Neural progenitor cell (in vitro differentiated cells): ENCODE measurements at regions not wholly inside any gene's neighbourhood (a gene's known extent, or its start where the extent isn't known, plus 50 kb on each side); places are given as distances from the start of the nearest gene placed in this dataset.

ENCODE experiments used
- DNase-seq: peaks from one replicate; pipeline ENCODE4 v3.0.0-alpha.2; 2016; ENCODE audit warnings: low spot score
- H2AFZ ChIP-seq: fragments of 200-600 bp; sonication (generic); replicated peaks from 2 replicates; pipeline ENCODE4 v1.6.1; 2016; ENCODE audit warnings: antibody characterized with exemption
- H3F3A ChIP-seq: fragments of 200-600 bp; sonication (generic); 2 replicates; pipeline ENCODE4 v1.6.1; 2016; ENCODE audit warnings: antibody characterized with exemption, low read depth
- H3K27ac ChIP-seq: fragments of 200-600 bp; sonication (generic); 2 replicates; pipeline ENCODE4 v1.5.1; 2016; ENCODE audit warnings: mild to moderate bottlenecking
- H3K27me3 ChIP-seq: fragments of 200-600 bp; sonication (generic); 2 replicates; pipeline ENCODE4 v1.6.1; 2016; ENCODE audit warnings: mild to moderate bottlenecking, moderate library complexity
- H3K36me3 ChIP-seq: fragments of 200-600 bp; sonication (generic); 2 replicates; pipeline ENCODE4 v1.5.1; 2016
- H3K4me1 ChIP-seq: fragments of 200-600 bp; sonication (generic); 2 replicates; pipeline ENCODE4 v1.6.1; 2016; ENCODE audit warnings: mixed run types
- H3K4me2 ChIP-seq: fragments of 200-600 bp; sonication (generic); 2 replicates; pipeline ENCODE4 v1.6.1; 2016
- H3K4me3 ChIP-seq: fragments of 200-600 bp; sonication (generic); 2 replicates; pipeline ENCODE4 v1.5.1; 2016
- H3K79me2 ChIP-seq: fragments of 200-600 bp; sonication (generic); 2 replicates; pipeline ENCODE4 v1.6.1; 2016; ENCODE audit warnings: low read depth
- H3K9ac ChIP-seq: fragments of 200-600 bp; sonication (generic); 2 replicates; pipeline ENCODE4 v1.6.1; 2016
- H3K9me3 ChIP-seq: fragments of 200-600 bp; sonication (generic); 2 replicates; pipeline ENCODE4 v1.5.1; 2016; ENCODE audit warnings: low read depth
- H4K20me1 ChIP-seq: fragments of 200-600 bp; sonication (generic); 2 replicates; pipeline ENCODE4 v1.6.1; 2016; ENCODE audit warnings: low read depth
- H3K27ac Mint-ChIP-seq: 3 replicates; pipeline ENCODE4 v1.8.0; 2021; ENCODE audit warnings: mixed read lengths
- H3K27me3 Mint-ChIP-seq: 2 replicates; pipeline ENCODE4 v1.8.0; 2022; ENCODE audit warnings: low read depth, mild to moderate bottlenecking, inconsistent platforms, moderate library complexity, mixed read lengths; ENCODE audit not compliant: insufficient read depth
- H3K36me3 Mint-ChIP-seq: 3 replicates; pipeline ENCODE4 v1.8.0; 2021; ENCODE audit warnings: mixed read lengths
- H3K4me1 Mint-ChIP-seq: 3 replicates; pipeline ENCODE4 v1.8.0; 2021; ENCODE audit warnings: mixed read lengths
- H3K4me3 Mint-ChIP-seq: 3 replicates; pipeline ENCODE4 v1.8.0; 2021; ENCODE audit warnings: mild to moderate bottlenecking, moderate library complexity, mixed read lengths
- H3K9me3 Mint-ChIP-seq: 3 replicates; pipeline ENCODE4 v1.8.0; 2020; ENCODE audit warnings: mixed read lengths
- CTCF ChIP-seq: fragments of 200-600 bp; sonication (generic); IDR thresholded peaks from 2 replicates; pipeline ENCODE4 v1.5.1; 2017; ENCODE audit warnings: antibody characterized with exemption, mild to moderate bottlenecking
- EZH2 ChIP-seq: fragments of 200-600 bp; sonication (generic); IDR thresholded peaks from 2 replicates; pipeline ENCODE4 v1.6.1; 2017; ENCODE audit warnings: antibody characterized with exemption, mild to moderate bottlenecking, moderate library complexity
- EZH2phosphoT487 ChIP-seq: fragments of 200-600 bp; sonication (generic); IDR thresholded peaks from 2 replicates; pipeline ENCODE4 v1.6.1; 2017; ENCODE audit warnings: antibody characterized with exemption

GRCh38 chr5:143889986-143890385 lies 78.0 kb downstream of the HMHB1 start:
- Histone ChIP-seq H3K27ac (no peak overlapping the region), H3K79me2 (no peaks in the 10 kb centered on the region), H4K20me1 (no peaks in the 10 kb centered on the region), H3K4me1 (no peaks in the 10 kb centered on the region), H2AFZ (no peak overlapping the region), H3K36me3 (no peaks in the 10 kb centered on the region), H3K9ac (no peak overlapping the region), H3K9me3 (no peaks in the 10 kb centered on the region), H3F3A (no peaks in the 10 kb centered on the region), H3K4me2 (no peak overlapping the region), H3K27me3 (no peaks in the 10 kb centered on the region), H3K4me3 (no peak overlapping the region)
- H3K4me3 Mint-ChIP-seq = no peak overlapping the region
- no peaks in the 10 kb centered on the region for H3K9me3 Mint-ChIP-seq
- H3K36me3 Mint-ChIP-seq = no peaks in the 10 kb centered on the region
- TF ChIP-seq EZH2 = no peak
- no peak for TF ChIP-seq CTCF
- TF ChIP-seq EZH2phosphoT487 = no peak
- no peak for DNase-seq
- H3K27ac Mint-ChIP-seq = no peak overlapping the region
- H3K27me3 Mint-ChIP-seq = no peaks in the 10 kb centered on the region
- peaks cover 42% of the 10 kb centered on the region for H3K4me1 Mint-ChIP-seq

- Histone ChIP-seq H3K9ac (no peak overlapping the region), H3K4me3 (no peak overlapping the region), H3K27ac (no peak overlapping the region), H3F3A (no peaks in the 10 kb centered on the region), H3K9me3 (no peaks in the 10 kb centered on the region), H3K4me1 (no peaks in the 10 kb centered on the region), H2AFZ (no peak overlapping the region), H3K79me2 (no peaks in the 10 kb centered on the region), H4K20me1 (no peaks in the 10 kb centered on the region), H3K36me3 (no peaks in the 10 kb centered on the region), H3K4me2 (no peak overlapping the region), H3K27me3 (no peaks in the 10 kb centered on the region)
- no peak for DNase-seq
- TF ChIP-seq EZH2phosphoT487 = no peak
- no peak for TF ChIP-seq CTCF
- TF ChIP-seq EZH2 = no peak
- H3K36me3 Mint-ChIP-seq = no peaks in the 10 kb centered on the region
- H3K9me3 Mint-ChIP-seq = no peaks in the 10 kb centered on the region
- no peak overlapping the region for H3K4me3 Mint-ChIP-seq
- H3K27me3 Mint-ChIP-seq = no peaks in the 10 kb centered on the region
- H3K27ac Mint-ChIP-seq = no peak overlapping the region
- peaks cover 42% of the 10 kb centered on the region for H3K4me1 Mint-ChIP-seq
Observed at GRCh38 chr5:143890487-143890886, 78.5 kb downstream of the HMHB1 start.

- no peak overlapping the region for H3K4me2 ChIP-seq
- H3K27me3 ChIP-seq = no peaks in the 10 kb centered on the region
- no peaks in the 10 kb centered on the region for H3K36me3 ChIP-seq
- H3K27ac ChIP-seq = no peak overlapping the region
- Mint-ChIP-seq H3K27ac (no peak overlapping the region), H3K9me3 (no peaks in the 10 kb centered on the region), H3K36me3 (no peaks in the 10 kb centered on the region), H3K4me1 (peaks cover 35% of the 10 kb centered on the region), H3K27me3 (peaks cover 2% of the 10 kb centered on the region), H3K4me3 (no peak overlapping the region)
- TF ChIP-seq EZH2phosphoT487 (no peak), CTCF (no peak), EZH2 (no peak)
- no peak for DNase-seq
- H3K9me3 ChIP-seq = no peaks in the 10 kb centered on the region
- H3K4me3 ChIP-seq = no peak overlapping the region
- no peaks in the 10 kb centered on the region for H3K4me1 ChIP-seq
- H3K9ac ChIP-seq = no peak overlapping the region
- no peaks in the 10 kb centered on the region for H3F3A ChIP-seq
- H3K79me2 ChIP-seq = no peaks in the 10 kb centered on the region
- no peaks in the 10 kb centered on the region for H4K20me1 ChIP-seq
- H2AFZ ChIP-seq = no peak overlapping the region
Observed at GRCh38 chr5:143892271-143892670, 80.3 kb downstream of the HMHB1 start.

- H3K4me2 ChIP-seq = no peak overlapping the region
- no peak for DNase-seq
- H2AFZ ChIP-seq = no peak overlapping the region
- Mint-ChIP-seq H3K4me3 (no peak overlapping the region), H3K9me3 (no peaks in the 10 kb centered on the region), H3K4me1 (peaks cover 29% of the 10 kb centered on the region), H3K36me3 (no peaks in the 10 kb centered on the region), H3K27ac (no peak overlapping the region), H3K27me3 (peaks cover 2% of the 10 kb centered on the region)
- no peaks in the 10 kb centered on the region for H4K20me1 ChIP-seq
- H3K27me3 ChIP-seq = no peaks in the 10 kb centered on the region
- H3K79me2 ChIP-seq = no peaks in the 10 kb centered on the region
- no peak overlapping the region for H3K4me3 ChIP-seq
- no peak overlapping the region for H3K9ac ChIP-seq
- H3K27ac ChIP-seq = no peak overlapping the region
- no peaks in the 10 kb centered on the region for H3F3A ChIP-seq
- TF ChIP-seq CTCF (no peak), EZH2 (no peak), EZH2phosphoT487 (no peak)
- no peaks in the 10 kb centered on the region for H3K4me1 ChIP-seq
- no peaks in the 10 kb centered on the region for H3K9me3 ChIP-seq
- H3K36me3 ChIP-seq = no peaks in the 10 kb centered on the region
Observed at GRCh38 chr5:143892908-143893307, 80.9 kb downstream of the HMHB1 start.
